DMS153 treated with DMSO at 0.1 percent for 48 hours (cell line): ENCODE measurements at regions not wholly inside any gene's neighbourhood (a gene's known extent, or its start where the extent isn't known, plus 50 kb on each side); places are given as distances from the start of the nearest gene placed in this dataset.
"Not testable (repeated sequence)": the region's sequence is repeated elsewhere in the genome, so short reads cannot be mapped to it uniquely, and the experiment has no call there.

Source experiments
- DNase-seq: peaks from one replicate; lab custom pipeline; 2025; ENCODE audit not compliant: unreplicated experiment; lab: John Stamatoyannopoulos, UW

DNA sequence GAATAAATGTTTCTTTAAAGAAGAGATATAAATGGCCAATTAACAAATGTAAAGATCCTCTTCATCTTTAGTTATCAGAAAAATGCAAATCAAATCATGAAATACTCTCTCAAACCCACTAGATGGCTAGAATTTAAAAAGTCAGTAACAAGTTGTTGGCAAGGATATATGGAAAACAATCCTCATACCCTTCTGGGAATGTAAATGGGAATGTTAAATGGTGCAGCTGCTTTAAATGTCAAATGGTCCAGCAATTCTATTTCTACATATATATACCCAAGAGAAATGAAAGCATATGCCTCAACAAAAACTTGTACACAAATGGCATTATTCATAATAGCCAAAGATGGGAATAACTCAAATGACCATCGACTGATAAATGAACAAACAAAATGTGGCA is 283.5 kb downstream of the RWDD3 start:
- no peak for DNase-seq

DNA sequence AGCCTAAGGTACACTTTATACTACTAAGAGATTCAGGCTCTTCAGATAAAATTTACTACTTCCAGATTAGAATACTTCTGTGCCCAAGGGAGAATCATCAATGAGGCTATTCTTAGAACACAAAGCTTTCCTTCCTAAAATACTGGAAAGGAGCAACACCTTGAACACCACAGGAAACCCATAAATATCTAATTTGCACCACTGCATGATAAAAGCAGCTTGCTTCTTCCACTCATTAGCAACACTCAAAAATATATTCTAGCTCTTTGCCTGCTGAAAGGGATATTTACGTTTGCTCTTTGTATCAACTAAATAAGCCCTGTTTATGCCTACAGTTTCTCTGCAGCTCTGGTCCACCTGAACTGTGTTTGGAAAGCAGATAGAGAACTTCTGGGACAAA is 284.3 kb downstream of the RWDD3 start:
- no peak for DNase-seq

DNA sequence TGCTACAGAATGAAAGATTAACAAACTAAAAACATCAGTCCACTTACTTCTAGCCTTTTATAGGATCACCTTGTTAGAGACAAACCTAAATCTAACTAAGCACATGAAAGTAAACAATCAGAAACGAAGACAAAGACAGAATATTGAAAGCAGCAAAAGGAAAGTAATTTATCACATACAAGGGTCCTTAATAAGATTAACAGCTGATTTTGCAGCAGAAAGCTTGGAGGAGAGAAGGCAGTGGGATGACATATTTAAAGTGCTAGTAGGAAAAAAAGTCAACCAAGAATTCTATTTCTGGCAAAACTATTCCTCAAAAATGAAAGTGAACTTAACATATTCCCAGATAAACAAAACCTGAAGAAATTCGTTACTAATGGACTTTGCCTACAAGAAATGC is 286.4 kb downstream of the RWDD3 start:
- no peak for DNase-seq

GRCh38 chr1:95532335-95532734 is 298.3 kb downstream of the RWDD3 start:
- DNase-seq, result no peak

GRCh38 chr1:95534985-95535384 is 301.0 kb downstream of the RWDD3 start:
- no peak for DNase-seq

- no peak for DNase-seq
Measured at GRCh38 chr1:95535614-95536013, 301.6 kb downstream of the RWDD3 start.

- no peak for DNase-seq
Measured at GRCh38 chr1:95536501-95536900, 302.5 kb downstream of the RWDD3 start.

DNA sequence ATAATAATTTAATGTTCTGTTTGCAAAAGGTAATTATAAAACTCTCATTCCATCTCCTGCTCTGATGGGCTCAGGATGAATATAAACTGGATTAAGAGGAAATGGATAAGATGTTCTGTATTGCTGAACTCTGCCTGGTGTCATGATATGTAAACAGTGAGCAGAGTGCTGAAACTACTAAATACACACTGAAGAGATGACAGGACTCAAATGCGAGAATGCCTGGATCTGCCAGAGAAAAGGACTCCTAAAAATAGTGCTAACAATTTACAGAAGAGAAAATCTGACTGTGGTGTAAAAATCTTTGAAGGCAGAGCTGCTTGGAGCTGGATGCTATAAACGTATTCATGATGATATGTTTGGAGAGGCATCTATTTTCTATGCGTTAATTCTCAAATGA is 303.2 kb downstream of the RWDD3 start:
- DNase-seq, result no peak

DNA sequence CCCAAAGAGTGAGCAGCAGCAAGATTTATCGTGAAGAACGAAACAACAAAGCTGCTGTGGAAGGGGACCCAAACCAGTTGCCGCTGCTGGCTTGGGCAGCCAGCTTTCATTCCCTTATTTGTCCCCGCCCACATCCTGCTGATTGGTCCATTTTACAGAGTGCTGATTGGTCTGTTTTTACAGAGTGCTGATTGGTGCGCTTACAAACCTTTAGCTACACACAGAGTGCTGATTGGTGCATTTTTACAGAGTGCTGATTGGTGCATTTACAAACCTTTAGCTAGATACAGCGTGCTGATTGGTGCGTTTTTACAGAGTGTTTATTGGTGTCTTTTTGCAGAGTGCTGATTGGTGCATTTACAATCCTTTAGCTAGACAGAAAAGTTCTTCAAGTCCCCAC is 304.2 kb downstream of the RWDD3 start:
- DNase-seq, result not testable (repeated sequence)

DNA sequence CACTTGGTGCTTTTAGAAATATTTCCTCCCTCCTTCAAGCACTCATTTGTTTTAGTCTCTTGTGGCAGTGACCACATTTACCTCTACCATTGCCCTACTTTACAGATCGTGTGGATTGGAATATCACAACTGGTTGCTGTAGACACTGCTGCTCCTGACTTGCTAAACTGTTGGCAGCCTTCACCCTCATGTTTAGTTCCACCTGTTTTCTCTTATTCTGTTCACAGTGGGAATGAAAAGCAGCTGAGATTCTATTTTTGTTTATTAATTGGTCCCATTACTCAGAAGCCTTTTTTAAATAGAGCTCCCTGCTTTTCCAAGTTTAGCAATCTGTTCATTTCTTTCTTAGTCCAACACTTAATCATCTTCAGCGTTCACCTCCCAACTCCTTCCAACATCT is 308.9 kb downstream of the RWDD3 start:
- no peak for DNase-seq

DNA sequence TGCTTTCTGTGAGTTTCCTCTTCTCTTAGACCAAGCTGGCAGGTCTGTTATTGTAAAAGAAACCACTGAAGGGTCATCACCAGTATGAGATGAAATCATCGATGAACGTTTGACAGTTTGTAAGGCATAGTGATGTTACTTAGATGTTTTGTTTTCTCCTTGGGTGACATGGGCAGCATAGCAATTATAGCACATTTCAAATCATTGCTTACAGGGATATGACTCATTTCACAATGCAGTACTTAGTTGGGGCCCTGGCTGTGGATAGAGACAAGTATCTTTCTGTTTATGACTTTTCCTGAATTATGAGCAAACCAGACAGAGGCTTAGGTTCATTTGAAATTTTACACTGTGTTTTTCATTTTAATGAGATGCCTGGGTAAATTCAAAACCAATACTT is 313.0 kb downstream of the RWDD3 start:
- no peak for DNase-seq

DNA sequence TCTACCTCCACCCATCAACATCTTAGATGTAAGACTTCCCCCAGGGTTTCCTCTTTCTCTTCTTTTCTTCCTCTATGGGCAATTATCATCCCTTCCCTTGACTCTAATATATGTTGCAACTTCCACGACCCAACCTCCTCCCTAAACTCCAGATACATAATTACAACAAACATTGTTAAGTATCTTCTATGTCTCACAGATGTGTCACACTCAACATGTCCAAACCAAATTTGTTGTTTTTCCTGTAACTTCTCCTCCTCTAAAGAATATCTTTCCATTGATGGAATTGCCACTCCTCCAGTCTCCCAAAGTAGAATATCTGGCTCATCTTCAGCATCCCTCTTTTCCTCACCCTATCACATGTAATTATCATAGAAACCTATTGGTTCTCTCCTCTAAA is 314.2 kb downstream of the RWDD3 start:
- no peak for DNase-seq

DNA sequence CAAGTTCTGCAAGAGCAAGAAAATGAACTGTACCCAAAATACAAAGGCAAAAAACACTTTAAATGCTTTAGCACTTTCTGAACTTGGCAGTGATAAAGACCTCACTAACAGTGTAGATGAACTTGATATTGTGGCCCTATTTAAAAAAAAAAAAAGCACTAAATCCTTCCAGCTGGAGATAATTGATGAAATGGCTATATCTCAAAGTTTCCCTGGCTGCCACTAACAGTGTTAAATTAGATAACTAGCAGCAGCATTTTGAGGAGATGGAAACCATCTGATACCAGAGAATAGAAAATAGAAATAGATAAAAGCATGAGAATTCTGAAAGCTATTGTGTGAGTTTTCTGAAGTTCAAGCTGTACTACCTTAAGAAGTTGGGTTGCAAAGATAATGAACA is 317.2 kb downstream of the RWDD3 start:
- no peak for DNase-seq

- DNase-seq, result no peak
Measured at GRCh38 chr1:95553595-95553994, 319.6 kb downstream of the RWDD3 start.

- no peak for DNase-seq
Measured at GRCh38 chr1:95554408-95554807, 320.4 kb downstream of the RWDD3 start.

DNA sequence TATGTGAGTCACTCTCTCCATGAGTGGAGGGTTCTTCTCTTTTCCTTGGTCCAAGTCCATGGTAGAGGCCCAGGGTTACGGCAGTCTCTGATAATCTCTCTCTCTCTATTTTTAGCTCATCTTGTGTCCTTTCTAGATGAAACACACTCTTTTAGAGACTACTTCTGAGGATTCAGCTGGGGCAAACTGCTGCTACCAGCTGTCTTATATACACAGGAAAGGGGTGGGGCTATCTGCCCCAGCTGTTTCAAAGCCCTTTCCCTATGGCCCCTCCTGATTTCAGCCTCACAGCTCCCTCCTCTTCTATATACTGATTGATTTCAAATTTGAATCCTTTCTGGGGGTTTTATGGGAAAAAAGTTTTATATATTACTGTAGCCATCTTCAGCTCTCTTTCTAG is 324.8 kb downstream of the RWDD3 start:
- no peak for DNase-seq

DNA sequence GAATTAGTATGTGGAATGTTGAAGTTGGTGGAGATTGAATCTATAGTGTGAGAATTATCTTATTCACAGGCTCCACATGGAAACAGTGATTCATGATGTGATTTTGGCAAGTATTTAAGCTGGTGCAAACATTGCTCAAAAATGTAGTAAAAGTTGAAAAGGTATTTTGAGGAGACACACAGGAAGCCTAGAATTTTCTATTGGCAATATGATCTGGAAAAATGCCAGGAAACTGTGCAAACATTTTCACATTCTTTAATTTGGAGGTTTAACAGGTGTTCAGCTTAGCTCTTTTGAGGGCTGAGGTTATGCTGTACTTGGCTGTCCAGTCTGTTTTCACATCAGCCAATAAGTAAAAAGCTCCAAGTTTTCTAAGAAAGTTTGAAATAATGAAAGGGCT is 327.3 kb downstream of the RWDD3 start:
- DNase-seq, result peak; percentile 11

DNA sequence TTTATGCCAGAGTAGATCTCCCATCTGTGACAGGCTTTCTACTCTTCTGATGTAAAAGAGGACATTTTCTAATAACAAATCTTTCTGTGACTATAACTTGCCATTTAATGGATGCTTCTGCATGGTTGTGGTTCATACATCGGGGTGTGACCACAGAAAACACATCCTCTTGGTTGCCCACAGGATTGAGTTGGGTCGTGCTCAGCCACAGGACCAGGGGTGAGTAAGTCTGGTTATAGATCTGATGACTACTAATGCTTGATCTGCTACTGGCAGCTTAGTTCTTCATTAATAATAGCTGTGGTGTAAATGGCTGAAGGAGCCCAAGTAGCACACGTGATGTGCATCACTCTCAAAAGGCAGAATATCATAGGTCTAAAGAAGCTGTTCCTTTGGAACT is 328.2 kb downstream of the RWDD3 start:
- DNase-seq, result no peak

GRCh38 chr1:95572002-95572401 is 338.0 kb downstream of the RWDD3 start:
- no peak for DNase-seq

- no peak for DNase-seq
Measured at GRCh38 chr1:95572962-95573361, 339.0 kb downstream of the RWDD3 start.

- no peak for DNase-seq
Measured at GRCh38 chr1:95575291-95575690, 341.3 kb downstream of the RWDD3 start.

GRCh38 chr1:95578462-95578861 is 344.5 kb downstream of the RWDD3 start:
- no peak for DNase-seq

- DNase-seq, result peak; percentile 20
Measured at GRCh38 chr1:95582191-95582590, 348.2 kb downstream of the RWDD3 start.

- no peak for DNase-seq
Measured at GRCh38 chr1:95582746-95583145, 348.7 kb downstream of the RWDD3 start.
